Gastroesophageal sphincter (tissue), 4 donors: ENCODE measurements at regions not wholly inside any gene's neighbourhood (a gene's known extent, or its start where the extent isn't known, plus 50 kb on each side); places are given as distances from the start of the nearest gene placed in this dataset.

Source experiments
- ATAC-seq: fragments of 150-250 bp; one replicate; pipeline ENCODE4 v1.9.1; 2016; ENCODE audit warnings: mild to moderate bottlenecking, moderate library complexity
- H3K27ac ChIP-seq, 4 donors: fragments of 200-600 bp; sonication (generic) in 3 of 4; 1 replicate in 3 of 4; 2 replicates in 1 of 4; pipeline ENCODE4 v1.5.1; 2016 to 2019
- H3K27me3 ChIP-seq: fragments of 200-600 bp; sonication (generic); one replicate; pipeline ENCODE4 v1.5.1; 2019
- H3K36me3 ChIP-seq, 2 donors: fragments of 200-600 bp; sonication (generic); one replicate each; pipeline ENCODE4 v1.5.1; 2019; ENCODE audit warnings: control low read depth in 1 of 2
- H3K4me1 ChIP-seq, 3 donors: fragments of 200-600 bp; sonication (generic); 1 replicate in 2 of 3; 2 replicates in 1 of 3; pipeline ENCODE4 v1.5.1; 2016 to 2019; ENCODE audit warnings: control low read depth in 2 of 3
- H3K4me3 ChIP-seq, 2 donors: fragments of 200-600 bp; sonication (generic); one replicate each; pipeline ENCODE4 v1.5.1; 2019; ENCODE audit warnings: mild to moderate bottlenecking in 1 of 2, moderate library complexity in 1 of 2
- H3K9me3 ChIP-seq, 3 donors: fragments of 200-600 bp; sonication (generic); one replicate each; pipeline ENCODE4 v1.5.1; 2017 to 2019; ENCODE audit warnings: control low read depth in 2 of 3
- EP300 ChIP-seq: sonication (generic); formaldehyde crosslinking; IDR thresholded peaks from one replicate; pipeline ENCODE4 v1.6.1; 2017; ENCODE audit warnings: antibody characterized with exemption, mild to moderate bottlenecking
- POLR2A ChIP-seq, 2 donors: fragments of 450-650 bp; IDR thresholded peaks; one replicate each; pipeline ENCODE4 v1.6.1; 2017; ENCODE audit warnings: antibody characterized with exemption in 2 of 2, mild to moderate bottlenecking in 2 of 2, moderate library complexity in 1 of 2
- POLR2AphosphoS5 ChIP-seq: sonication (generic); formaldehyde crosslinking; IDR thresholded peaks from one replicate; pipeline ENCODE4 v1.6.1; 2017; ENCODE audit warnings: antibody characterized with exemption
- WGBS, 2 donors: methylation state at CpG; one replicate each; pipeline ENCODE4 v1.1.5; 2018; ENCODE audit warnings: low coverage in 1 of 2; 5-methylcytosine and 5-hydroxymethylcytosine counted together
- TF ChIP-seq, protein P1 (sequence below), 4 experiments: fragments of 200-600 bp in 2 of 4; fragments of 450-650 bp in 2 of 4; sonication (generic) in 1 of 4; IDR thresholded peaks; one replicate each; pipeline ENCODE4 v1.5.1; 2017 to 2019; ENCODE audit warnings: antibody characterized with exemption in 4 of 4, mild to moderate bottlenecking in 2 of 4, moderate library complexity in 2 of 4

DNA sequence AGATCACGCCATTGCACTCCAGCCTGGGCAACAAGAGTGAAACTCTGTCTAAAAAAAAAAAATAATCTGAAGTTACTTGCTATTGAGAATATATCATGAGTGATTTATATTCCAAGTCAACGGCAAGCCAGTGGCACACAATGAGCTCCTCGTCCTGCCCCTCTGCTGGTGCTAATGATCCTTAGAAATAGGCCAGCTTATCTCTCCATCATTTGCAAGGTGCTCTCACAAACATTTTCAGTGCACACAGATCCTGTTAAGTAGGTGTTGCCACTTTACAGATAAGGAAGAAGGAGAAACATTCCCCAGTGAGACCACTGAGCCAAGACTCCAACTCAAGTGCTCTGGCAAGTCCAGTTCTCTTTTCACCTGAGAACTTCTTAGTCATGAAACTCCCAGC, 91.3 kb upstream of the GPR45 start:
- H3K27ac ChIP-seq, result no peak overlapping the region
- H3K36me3 ChIP-seq, result no peaks in the 10 kb centered on the region
- H3K4me3 ChIP-seq, result no peak overlapping the region
- ATAC-seq, result no peak
- TF ChIP-seq, protein P1, sequence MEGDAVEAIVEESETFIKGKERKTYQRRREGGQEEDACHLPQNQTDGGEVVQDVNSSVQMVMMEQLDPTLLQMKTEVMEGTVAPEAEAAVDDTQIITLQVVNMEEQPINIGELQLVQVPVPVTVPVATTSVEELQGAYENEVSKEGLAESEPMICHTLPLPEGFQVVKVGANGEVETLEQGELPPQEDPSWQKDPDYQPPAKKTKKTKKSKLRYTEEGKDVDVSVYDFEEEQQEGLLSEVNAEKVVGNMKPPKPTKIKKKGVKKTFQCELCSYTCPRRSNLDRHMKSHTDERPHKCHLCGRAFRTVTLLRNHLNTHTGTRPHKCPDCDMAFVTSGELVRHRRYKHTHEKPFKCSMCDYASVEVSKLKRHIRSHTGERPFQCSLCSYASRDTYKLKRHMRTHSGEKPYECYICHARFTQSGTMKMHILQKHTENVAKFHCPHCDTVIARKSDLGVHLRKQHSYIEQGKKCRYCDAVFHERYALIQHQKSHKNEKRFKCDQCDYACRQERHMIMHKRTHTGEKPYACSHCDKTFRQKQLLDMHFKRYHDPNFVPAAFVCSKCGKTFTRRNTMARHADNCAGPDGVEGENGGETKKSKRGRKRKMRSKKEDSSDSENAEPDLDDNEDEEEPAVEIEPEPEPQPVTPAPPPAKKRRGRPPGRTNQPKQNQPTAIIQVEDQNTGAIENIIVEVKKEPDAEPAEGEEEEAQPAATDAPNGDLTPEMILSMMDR (IDR thresholded peaks at IDR 0.05), result no peak
- TF ChIP-seq POLR2AphosphoS5 (no peak), POLR2A (IDR thresholded peaks at IDR 0.05) (no peak), EP300 (no peak)
- no peaks in the 10 kb centered on the region for H3K4me1 ChIP-seq
- H3K27me3 ChIP-seq, result peaks cover 41% of the 10 kb centered on the region
- 90 to 100% methylated on average over 2 of the region's 3 CpGs for WGBS, 2 donors
- no peaks in the 10 kb centered on the region for H3K9me3 ChIP-seq

DNA sequence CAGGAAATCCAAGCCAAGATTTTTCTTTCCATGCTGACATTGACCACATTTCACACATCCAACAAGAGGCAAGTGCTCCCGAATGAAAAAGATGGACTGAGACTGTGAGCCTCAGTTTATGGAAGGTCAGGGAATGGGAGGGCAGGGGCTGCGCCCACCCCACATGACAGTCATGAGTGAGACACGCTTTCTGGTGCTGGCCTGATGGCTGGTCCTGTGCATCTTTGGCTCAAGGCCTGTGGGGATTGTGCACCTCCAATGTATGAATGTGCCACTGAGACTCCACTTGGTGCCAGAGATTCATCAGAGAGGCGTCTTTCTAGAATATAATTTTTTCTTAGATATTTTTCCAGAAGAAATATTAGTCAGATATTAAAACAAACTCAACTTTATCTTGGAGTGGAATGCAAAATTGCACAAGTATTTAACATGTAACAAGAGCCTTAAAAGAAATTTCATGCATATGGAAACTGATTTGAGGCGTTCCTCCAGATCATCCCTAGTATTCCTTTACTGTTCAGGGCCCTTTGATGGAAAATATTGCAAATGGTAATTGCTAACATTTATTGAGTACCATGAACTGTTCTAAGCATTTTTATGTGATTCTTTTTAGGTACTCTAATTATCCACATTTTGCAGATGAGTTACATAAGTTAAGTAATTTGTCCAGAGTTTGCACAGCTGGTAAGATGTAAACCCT, 87.3 kb upstream of the GPR45 start:
- no peak for ATAC-seq
- no peaks in the 10 kb centered on the region for H3K4me1 ChIP-seq
- peaks cover 11% of the 10 kb centered on the region for H3K27me3 ChIP-seq
- peaks cover 0 to 18% (median 0%) of the 10 kb centered on the region in 3 donors for H3K9me3 ChIP-seq
- H3K36me3 ChIP-seq, result no peaks in the 10 kb centered on the region
- TF ChIP-seq, protein P1 (IDR thresholded peaks at IDR 0.05), result no peak
- TF ChIP-seq POLR2AphosphoS5, result no peak
- TF ChIP-seq POLR2A (IDR thresholded peaks at IDR 0.05), result no peak
- TF ChIP-seq EP300, result no peak
- WGBS, 2 donors, result 62 to 83% methylated on average over 3 to 5 of the region's 5 CpGs
- no peak overlapping the region for H3K27ac ChIP-seq
- H3K4me3 ChIP-seq, result no peak overlapping the region

DNA sequence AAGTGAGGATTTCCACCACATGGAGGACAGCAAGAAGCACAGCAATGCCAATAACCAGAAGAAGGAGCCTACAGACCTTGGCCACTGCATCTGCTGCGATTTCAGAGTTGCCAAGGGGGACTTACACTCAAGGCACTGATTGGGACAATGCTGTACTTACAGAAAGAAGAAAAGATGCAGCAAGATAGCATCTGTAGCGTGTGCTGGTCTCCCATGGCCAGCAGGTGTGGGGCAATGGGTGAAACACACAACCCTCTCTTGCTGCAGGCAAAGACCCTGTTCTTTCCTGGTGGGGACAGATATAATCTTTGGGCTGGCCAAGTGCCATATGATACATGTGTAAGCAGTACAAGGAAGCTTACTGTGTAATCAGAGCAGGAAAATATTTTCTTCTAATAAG, 85.4 kb upstream of the GPR45 start:
- Histone ChIP-seq H3K4me1 (no peaks in the 10 kb centered on the region), H3K36me3 (no peaks in the 10 kb centered on the region), H3K27ac (no peak overlapping the region), H3K9me3 (peaks cover 0 to 20% (median 0%) of the 10 kb centered on the region in 3 donors), H3K4me3 (no peak overlapping the region), H3K27me3 (peaks cover 11% of the 10 kb centered on the region)
- 57 to 60% methylated on average over 1 of the region's 2 CpGs for WGBS, 2 donors
- TF ChIP-seq POLR2AphosphoS5, result no peak
- TF ChIP-seq EP300, result no peak
- TF ChIP-seq, protein P1 (IDR thresholded peaks at IDR 0.05), result no peak
- TF ChIP-seq POLR2A (IDR thresholded peaks at IDR 0.05), result no peak
- ATAC-seq, result no peak

GRCh38 chr2:105158002-105158401, 83.5 kb upstream of the GPR45 start:
- Histone ChIP-seq H3K27ac (no peak overlapping the region), H3K9me3 (peaks cover 0 to 32% (median 0%) of the 10 kb centered on the region in 3 donors), H3K36me3 (no peaks in the 10 kb centered on the region), H3K4me1 (no peaks in the 10 kb centered on the region), H3K27me3 (no peaks in the 10 kb centered on the region), H3K4me3 (no peak overlapping the region)
- TF ChIP-seq EP300 (no peak), POLR2AphosphoS5 (no peak), POLR2A (IDR thresholded peaks at IDR 0.05) (no peak)
- TF ChIP-seq, protein P1 (IDR thresholded peaks at IDR 0.05), result no peak
- ATAC-seq, result no peak

- Histone ChIP-seq H3K36me3 (no peaks in the 10 kb centered on the region), H3K9me3 (peaks cover 0 to 13% (median 0%) of the 10 kb centered on the region in 3 donors), H3K27me3 (peaks cover 9% of the 10 kb centered on the region), H3K27ac (no peak overlapping the region), H3K4me3 (no peak overlapping the region), H3K4me1 (no peaks in the 10 kb centered on the region)
- 63 to 68% methylated on average over 2 of the region's 2 CpGs for WGBS, 2 donors
- no peak for ATAC-seq
- TF ChIP-seq EP300 (no peak), POLR2A (IDR thresholded peaks at IDR 0.05) (no peak), POLR2AphosphoS5 (no peak)
- TF ChIP-seq, protein P1 (IDR thresholded peaks at IDR 0.05), result no peak
These were observed 74.9 kb upstream of the GPR45 start for GRCh38 chr2:105166688-105167087.
